Osteoblast (primary cell): ENCODE measurements at regions not wholly inside any gene's neighbourhood (a gene's known extent, or its start where the extent isn't known, plus 50 kb on each side); places are given as distances from the start of the nearest gene placed in this dataset.

Experiments used
- DNase-seq: peaks from one replicate; pipeline ENCODE4 v3.0.0; 2011; ENCODE audit warnings: low spot score, mixed read lengths; ENCODE audit not compliant: insufficient read length; ENCODE audit errors: missing footprints
- H2AFZ ChIP-seq: 2 replicates; pipeline ENCODE4 v1.6.0; 2011; ENCODE audit warnings: mild to moderate bottlenecking, low read length
- H3K27ac ChIP-seq: 2 replicates; pipeline ENCODE4 v1.5.1; 2011; ENCODE audit warnings: mild to moderate bottlenecking, low read depth, low read length, moderate library complexity
- H3K27me3 ChIP-seq: 2 replicates; pipeline ENCODE4 v1.6.0; 2012; ENCODE audit warnings: mild to moderate bottlenecking, control low read depth, inconsistent platforms, low read length, moderate library complexity; ENCODE audit not compliant: insufficient read depth
- H3K36me3 ChIP-seq: 2 replicates; pipeline ENCODE4 v1.5.1; 2011; ENCODE audit warnings: mild to moderate bottlenecking, low read length, control low read depth, moderate library complexity; ENCODE audit not compliant: insufficient read depth
- H3K4me1 ChIP-seq: 2 replicates; pipeline ENCODE4 v1.5.1; 2011; ENCODE audit warnings: mild to moderate bottlenecking, low read length, control low read depth, moderate library complexity; ENCODE audit not compliant: insufficient read depth
- H3K4me2 ChIP-seq: 2 replicates; pipeline ENCODE4 v1.6.0; 2011; ENCODE audit warnings: mild to moderate bottlenecking, low read length; ENCODE audit not compliant: insufficient read depth
- H3K4me3 ChIP-seq: fragments of 200-600 bp; sonication (generic); 3 replicates; pipeline ENCODE4 v1.5.1; 2012; ENCODE audit warnings: mild to moderate bottlenecking, low read length, inconsistent platforms; ENCODE audit not compliant: insufficient read depth
- H3K79me2 ChIP-seq: 2 replicates; pipeline ENCODE4 v1.6.0; 2012; ENCODE audit warnings: mild to moderate bottlenecking, low read length, control low read depth, inconsistent platforms; ENCODE audit not compliant: insufficient read depth
- H3K9me3 ChIP-seq: 2 replicates; pipeline ENCODE4 v1.5.1; 2011; ENCODE audit warnings: low read depth, low read length, control low read depth
- H4K20me1 ChIP-seq: 2 replicates; pipeline ENCODE4 v1.6.0; 2012; ENCODE audit warnings: mild to moderate bottlenecking, low read length, control low read depth; ENCODE audit not compliant: insufficient read depth
- CTCF ChIP-seq: IDR thresholded peaks from 2 replicates; pipeline ENCODE4 v1.5.1; 2011; ENCODE audit warnings: mild to moderate bottlenecking, low read depth, low read length, moderate library complexity; ENCODE audit errors: extremely low read depth

GRCh38 chr21:20013851-20014250, 984.4 kb upstream of the NCAM2 start:
- Histone ChIP-seq H3K36me3 (no peaks in the 10 kb centered on the region), H3K79me2 (no peaks in the 10 kb centered on the region), H3K4me1 (no peaks in the 10 kb centered on the region), H3K27ac (no peak overlapping the region), H3K9me3 (no peaks in the 10 kb centered on the region), H2AFZ (no peak overlapping the region), H4K20me1 (no peaks in the 10 kb centered on the region), H3K4me3 (no peak overlapping the region), H3K4me2 (no peak overlapping the region), H3K27me3 (no peaks in the 10 kb centered on the region)
- TF ChIP-seq CTCF, result no peak
- DNase-seq, result no peak

- Histone ChIP-seq H3K79me2 (no peaks in the 10 kb centered on the region), H3K4me2 (no peak overlapping the region), H3K27ac (no peak overlapping the region), H3K4me1 (no peaks in the 10 kb centered on the region), H3K4me3 (no peak overlapping the region), H3K36me3 (no peaks in the 10 kb centered on the region), H4K20me1 (no peaks in the 10 kb centered on the region), H3K27me3 (no peaks in the 10 kb centered on the region), H2AFZ (no peak overlapping the region), H3K9me3 (peaks cover 3% of the 10 kb centered on the region)
- DNase-seq, result no peak
- no peak for TF ChIP-seq CTCF
Measured at GRCh38 chr21:20016435-20017005, 981.7 kb upstream of the NCAM2 start.

GRCh38 chr21:20020026-20020425, 978.2 kb upstream of the NCAM2 start:
- no peak overlapping the region for H3K4me3 ChIP-seq
- H4K20me1 ChIP-seq, result no peaks in the 10 kb centered on the region
- no peaks in the 10 kb centered on the region for H3K27me3 ChIP-seq
- no peak for DNase-seq
- no peak for TF ChIP-seq CTCF
- H3K36me3 ChIP-seq, result no peaks in the 10 kb centered on the region
- H3K27ac ChIP-seq, result no peak overlapping the region
- no peaks in the 10 kb centered on the region for H3K79me2 ChIP-seq
- no peak overlapping the region for H3K4me2 ChIP-seq
- H3K4me1 ChIP-seq, result no peaks in the 10 kb centered on the region
- no peak overlapping the region for H2AFZ ChIP-seq
- peaks cover 3% of the 10 kb centered on the region for H3K9me3 ChIP-seq

- no peaks in the 10 kb centered on the region for H3K4me1 ChIP-seq
- H3K27me3 ChIP-seq, result no peaks in the 10 kb centered on the region
- H3K4me3 ChIP-seq, result no peak overlapping the region
- H3K4me2 ChIP-seq, result no peak overlapping the region
- TF ChIP-seq CTCF, result no peak
- H2AFZ ChIP-seq, result no peak overlapping the region
- H3K79me2 ChIP-seq, result no peaks in the 10 kb centered on the region
- no peaks in the 10 kb centered on the region for H3K36me3 ChIP-seq
- H3K27ac ChIP-seq, result no peak overlapping the region
- no peaks in the 10 kb centered on the region for H4K20me1 ChIP-seq
- no peak for DNase-seq
- peaks cover 3% of the 10 kb centered on the region for H3K9me3 ChIP-seq
Measured at GRCh38 chr21:20023193-20023592, 975.0 kb upstream of the NCAM2 start.
